ENCODE measurements at regions not wholly inside any gene's neighbourhood (a gene's known extent, or its start where the extent isn't known, plus 50 kb on each side); places are given as distances from the start of the nearest gene placed in this dataset.
"Not testable (repeated sequence)": the region's sequence is repeated elsewhere in the genome, so short reads cannot be mapped to it uniquely, and the experiment has no call there.

- DNase-seq, result not testable (repeated sequence)
Observed at GRCh38 chr11:67768001-67768730, 93.7 kb upstream of the ALDH3B2 start.

DNA sequence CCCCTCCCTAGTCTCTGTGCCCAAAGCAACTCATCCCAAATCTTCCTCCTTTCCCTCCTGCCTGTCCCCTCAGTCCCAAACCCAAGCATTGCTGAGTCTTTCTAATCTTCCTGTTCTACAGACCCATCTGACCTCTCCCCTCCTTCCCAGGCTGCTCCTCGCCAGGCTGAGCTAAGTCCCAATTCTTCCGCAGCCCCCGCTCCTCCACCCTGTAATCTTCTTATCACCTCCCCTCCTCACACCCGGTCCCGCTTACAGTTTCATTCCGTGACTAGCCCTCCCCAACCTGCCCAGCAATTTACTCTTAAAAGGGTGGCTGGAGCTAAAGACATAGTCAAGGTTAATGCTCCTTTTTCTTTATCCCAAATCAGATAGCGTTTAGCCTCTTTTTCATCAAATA, 86.8 kb upstream of the ALDH3B2 start:
- DNase-seq, result not testable (repeated sequence)

GRCh38 chr11:67759321-67759720, 84.9 kb upstream of the ALDH3B2 start:
- DNase-seq, result not testable (repeated sequence)

GRCh38 chr11:67758467-67758866, 84.0 kb upstream of the ALDH3B2 start:
- not testable (repeated sequence) for DNase-seq

GRCh38 chr11:67758009-67758408, 83.6 kb upstream of the ALDH3B2 start:
- DNase-seq, result not testable (repeated sequence)

- DNase-seq, result not testable (repeated sequence)
Observed at GRCh38 chr11:67753820-67754219, 79.4 kb upstream of the ALDH3B2 start.

- DNase-seq, result no peak
Observed at GRCh38 chr11:67745181-67745726, 70.8 kb upstream of the ALDH3B2 start.

DNA sequence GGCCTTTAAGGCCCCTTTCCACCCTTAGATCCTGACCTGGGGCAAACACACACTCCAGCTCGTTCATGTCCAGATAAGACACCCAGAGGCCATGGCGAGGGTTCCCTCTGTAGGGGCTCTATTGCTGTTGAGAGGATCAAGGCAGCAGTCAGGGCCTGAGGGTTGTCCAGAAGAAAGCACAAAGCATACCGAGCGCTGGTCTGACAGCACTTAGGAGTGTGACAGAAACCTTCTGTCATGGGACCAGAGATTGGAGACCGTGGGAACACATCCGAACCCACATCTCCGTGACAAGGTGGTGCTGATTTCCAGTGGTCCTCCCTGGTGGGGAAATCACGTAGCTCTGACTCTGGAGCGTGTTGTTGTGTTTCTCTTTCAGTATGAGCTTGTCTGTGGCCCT, 69.8 kb upstream of the ALDH3B2 start:
- not testable (repeated sequence) for DNase-seq

DNA sequence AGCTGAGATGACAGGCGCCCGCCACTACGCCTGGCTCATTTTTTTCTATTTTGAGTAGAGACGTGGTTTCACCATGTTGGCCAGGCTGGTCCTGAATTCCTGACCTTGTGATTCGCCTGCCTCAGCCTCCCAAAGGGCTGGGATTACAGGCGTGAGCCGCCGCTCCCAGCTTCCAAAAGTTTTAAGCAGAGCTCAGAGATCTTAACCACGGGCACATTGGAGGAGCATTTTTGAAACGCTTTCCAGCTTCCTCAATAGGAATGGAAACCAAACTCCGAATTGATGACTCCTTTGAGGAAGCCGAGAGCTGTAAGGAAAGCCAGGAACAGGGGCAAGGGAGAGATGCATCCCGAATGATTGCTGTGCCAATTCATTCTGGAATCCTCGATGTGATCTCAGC, 63.8 kb upstream of the ALDH3B2 start:
- DNase-seq, result not testable (repeated sequence)

DNA sequence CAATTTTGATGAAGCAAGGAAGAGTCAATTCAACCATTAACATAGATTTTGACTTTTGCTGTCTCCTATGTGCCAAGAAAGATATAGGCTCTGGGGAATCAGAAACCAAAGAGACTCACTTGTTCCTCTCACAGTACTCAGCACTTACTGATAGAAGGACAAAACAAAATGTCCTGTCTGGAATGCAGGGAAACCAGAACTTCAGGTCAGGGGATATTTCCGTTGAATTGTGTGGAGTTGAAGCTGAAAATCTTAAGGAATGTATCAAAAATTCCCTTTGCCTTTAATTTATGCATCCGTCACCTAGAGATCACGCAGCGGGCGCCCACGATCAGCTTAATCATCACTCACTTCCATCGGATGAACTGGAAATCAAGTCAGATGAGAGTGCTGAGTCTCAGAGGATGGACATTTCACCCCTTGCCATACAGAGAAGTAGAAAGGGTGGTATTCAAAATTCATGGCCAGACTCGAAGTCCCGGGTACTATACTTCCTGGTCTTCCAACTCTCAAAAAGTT, 63.2 kb upstream of the ALDH3B2 start:
- not testable (repeated sequence) for DNase-seq

DNA sequence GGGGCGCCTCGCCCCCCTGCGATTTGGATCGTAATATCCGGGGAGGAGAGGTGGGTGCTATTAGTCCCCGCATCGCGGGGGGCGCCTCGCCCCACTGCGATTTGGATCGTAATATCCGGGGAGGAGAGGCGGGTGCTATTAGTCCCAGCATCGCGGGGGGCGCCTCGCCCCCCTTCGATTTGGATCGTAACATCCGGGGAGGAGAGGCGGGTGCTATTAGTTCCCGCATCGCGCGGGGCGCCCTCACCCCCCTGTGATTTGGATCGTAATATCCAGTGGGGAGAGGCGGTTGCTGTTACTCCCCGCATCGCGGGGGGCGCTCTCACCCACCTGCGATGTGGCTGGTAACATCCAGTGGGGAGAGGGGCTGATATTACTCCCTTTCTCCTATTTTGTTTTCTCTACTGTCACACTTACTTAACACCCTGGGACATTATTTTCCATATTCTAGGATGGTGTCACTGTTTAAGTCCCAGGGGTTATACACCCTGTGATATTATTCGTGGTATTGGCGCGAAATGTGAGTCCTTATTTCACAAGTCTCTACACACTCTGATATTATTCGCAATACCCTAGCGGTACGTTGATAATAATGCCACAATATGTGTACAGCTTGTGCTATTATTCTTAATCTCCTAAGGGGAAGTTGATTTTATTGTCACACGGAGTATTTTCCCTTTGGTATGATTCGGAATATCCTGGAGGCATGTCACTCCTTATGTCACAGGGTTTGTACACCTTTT, 57.8 kb upstream of the ALDH3B2 start:
- DNase-seq, result no peak

GRCh38 chr11:67731583-67731982, 57.2 kb upstream of the ALDH3B2 start:
- DNase-seq, result no peak

- not testable (repeated sequence) for DNase-seq
Observed at GRCh38 chr11:67728163-67728571, 53.7 kb upstream of the ALDH3B2 start.

DNA sequence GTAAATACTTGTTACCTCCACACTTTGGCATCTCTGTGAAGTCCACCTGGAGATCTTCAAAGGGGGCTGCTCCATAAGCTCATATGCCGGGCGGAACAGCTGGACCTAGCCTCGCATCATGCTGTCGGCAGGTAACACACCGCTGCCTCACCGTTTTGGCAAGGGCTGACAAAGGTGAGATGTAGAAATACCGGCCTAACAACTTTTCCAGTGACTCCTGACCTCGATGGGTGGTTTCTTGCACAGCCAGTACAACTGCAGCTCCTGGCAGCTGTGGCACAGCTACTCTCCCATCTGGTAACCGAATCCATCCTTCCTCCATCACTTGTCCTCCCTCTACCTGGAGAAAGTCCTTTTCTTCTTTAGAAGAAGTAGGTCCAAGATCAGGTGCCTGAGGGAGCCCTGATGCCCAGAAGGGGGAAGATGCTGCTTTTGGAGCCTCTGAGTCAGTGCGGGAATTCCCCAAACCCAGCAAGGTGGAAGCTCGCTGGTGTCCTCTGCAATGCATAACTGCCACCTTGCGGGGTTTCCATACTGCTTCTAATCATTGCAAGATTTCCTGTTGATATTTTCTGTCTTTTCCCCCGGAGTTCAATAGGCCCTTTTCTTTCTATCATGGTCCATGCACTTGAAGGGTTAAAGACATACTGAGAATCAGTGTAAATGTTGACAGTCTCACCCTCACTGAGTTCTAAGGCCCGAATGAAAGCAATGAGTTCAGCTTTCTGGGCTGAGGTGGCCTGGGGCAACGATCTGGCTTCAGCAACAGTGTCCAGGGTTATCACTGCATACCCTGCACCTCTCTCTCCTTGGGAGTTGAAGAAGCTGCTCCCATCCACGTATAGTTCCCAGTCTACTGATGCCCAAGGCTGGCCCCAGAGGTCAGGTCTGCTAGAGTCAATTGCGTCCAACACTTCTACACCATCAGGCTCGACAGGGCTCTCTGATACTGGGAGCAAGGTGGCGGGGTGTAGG, 52.9 kb upstream of the ALDH3B2 start:
- DNase-seq, result not testable (repeated sequence)

Measured in fibroblast of skin of abdomen (primary cell).